GM12878 (cell line): ENCODE measurements at regions not wholly inside any gene's neighbourhood (a gene's known extent, or its start where the extent isn't known, plus 50 kb on each side); places are given as distances from the start of the nearest gene placed in this dataset.

Source experiments
- CBFB ChIP-seq: IDR thresholded peaks from 2 replicates; pipeline ENCODE4 v1.6.1; 2016; ENCODE audit warnings: antibody characterized with exemption, low read depth
- CBX3 ChIP-seq: fragments of 200-600 bp; sonication (generic); IDR thresholded peaks from 2 replicates; pipeline ENCODE4 v1.6.1; 2016; ENCODE audit warnings: low read depth, borderline replicate concordance
- CTCF ChIP-seq, 3 experiments: IDR thresholded peaks in 2 of 3; conservative IDR thresholded peaks in 1 of 3; 2 replicates each; pipeline ENCODE4 v1.5.1; 2011; ENCODE audit warnings: low read depth in 3 of 3, low read length in 3 of 3, mild to moderate bottlenecking in 3 of 3, control low read depth in 2 of 3, moderate library complexity in 2 of 3, inconsistent platforms in 1 of 3, mixed read lengths in 1 of 3; ENCODE audit not compliant: control insufficient read depth in 2 of 3, insufficient read depth in 1 of 3; ENCODE audit errors: extremely low read depth in 1 of 3
- E2F4 ChIP-seq: IDR thresholded peaks from 2 replicates; pipeline ENCODE4 v1.6.1; 2012; ENCODE audit warnings: low read depth, low read length, improper control_type of control experiment
- EZH2 ChIP-seq: IDR thresholded peaks from 2 replicates; pipeline ENCODE4 v1.6.1; 2012; ENCODE audit warnings: low read depth, mild to moderate bottlenecking, control low read depth, inconsistent platforms, low read length, borderline replicate concordance; ENCODE audit not compliant: control insufficient read depth
- MAX ChIP-seq: IDR thresholded peaks from 2 replicates; pipeline ENCODE4 v1.6.1; 2012; ENCODE audit warnings: low read depth, low read length, improper control_type of control experiment
- MYC ChIP-seq: IDR thresholded peaks from 2 replicates; pipeline ENCODE4 v1.6.1; 2011; ENCODE audit warnings: mild to moderate bottlenecking, low read length, moderate library complexity, inconsistent platforms; ENCODE audit not compliant: insufficient read depth, insufficient replicate concordance, insufficient read length, severe bottlenecking
- REST ChIP-seq: IDR thresholded peaks from 2 replicates; pipeline ENCODE4 v1.6.1; 2012; ENCODE audit warnings: mild to moderate bottlenecking, low read depth, low read length
- USF1 ChIP-seq: IDR thresholded peaks from 2 replicates; pipeline ENCODE4 v1.6.1; 2011; ENCODE audit warnings: borderline replicate concordance, low read depth, mild to moderate bottlenecking, moderate library complexity, mixed read lengths, low read length; ENCODE audit not compliant: insufficient read depth; ENCODE audit errors: extremely low read length
- ZBTB40 ChIP-seq: fragments of 450-650 bp; IDR thresholded peaks from 2 replicates; pipeline ENCODE4 v1.6.1; 2016; ENCODE audit warnings: mild to moderate bottlenecking, moderate library complexity, borderline replicate concordance
- ZNF207 ChIP-seq: fragments of 450-650 bp; IDR thresholded peaks from 2 replicates; pipeline ENCODE4 v1.6.1; 2014; ENCODE audit warnings: antibody characterized with exemption, mild to moderate bottlenecking, borderline replicate concordance
- ZNF24 ChIP-seq: fragments of 450-650 bp; IDR thresholded peaks from 2 replicates; pipeline ENCODE4 v1.6.1; 2017; ENCODE audit warnings: antibody characterized with exemption, mild to moderate bottlenecking

GRCh38 chr22:49543876-49544275 is 283.8 kb downstream of the BRD1 start:
- TF ChIP-seq CTCF (IDR thresholded peaks at IDR 0.05 in 2 of 3, conservative IDR thresholded peaks at IDR 0.05 in 1 of 3; ENCODE audit: control insufficient read depth in 2 of 3, extremely low read depth in 1 of 3, insufficient read depth in 1 of 3, low read depth in 3 of 3, low read length in 3 of 3) (no peak), USF1 (no peak), E2F4 (no peak), CBFB (no peak), ZNF24 (no peak), MAX (no peak), ZNF207 (no peak), CBX3 (no peak), MYC (no peak), ZBTB40 (no peak), EZH2 (no peak), REST (no peak)
